OCI-LY1 (cell line): ENCODE measurements at regions not wholly inside any gene's neighbourhood (a gene's known extent, or its start where the extent isn't known, plus 50 kb on each side); places are given as distances from the start of the nearest gene placed in this dataset.

ENCODE experiments used
- H2AFZ ChIP-seq: fragments of 200-600 bp; sonication (generic), shearing (Covaris generic); 2 replicates; pipeline ENCODE4 v1.6.0; 2014; ENCODE audit warnings: antibody characterized with exemption, mild to moderate bottlenecking, low read length
- H3F3A ChIP-seq: fragments of 200-600 bp; sonication (generic), shearing (Covaris generic); 2 replicates; pipeline ENCODE4 v1.6.0; 2014; ENCODE audit warnings: mild to moderate bottlenecking, antibody characterized with exemption, low read length, moderate library complexity; ENCODE audit not compliant: insufficient read depth
- H3K27ac ChIP-seq: fragments of 200-600 bp; sonication (generic); 2 replicates; pipeline ENCODE4 v1.5.1; 2014; ENCODE audit warnings: low read length, mixed run types, mild to moderate bottlenecking, low read depth; ENCODE audit not compliant: poor library complexity, severe bottlenecking
- H3K27me3 ChIP-seq: fragments of 200-600 bp; sonication (generic); 2 replicates; pipeline ENCODE4 v1.6.0; 2014; ENCODE audit warnings: antibody characterized with exemption, mild to moderate bottlenecking, low read length, moderate library complexity; ENCODE audit not compliant: insufficient read depth
- H3K36me3 ChIP-seq: fragments of 200-600 bp; sonication (generic); 2 replicates; pipeline ENCODE4 v1.6.1; 2014; ENCODE audit warnings: mild to moderate bottlenecking, antibody characterized with exemption, low read length, moderate library complexity, mixed read lengths; ENCODE audit not compliant: insufficient read depth
- H3K4me1 ChIP-seq: fragments of 200-600 bp; sonication (generic); 2 replicates; pipeline ENCODE4 v1.5.1; 2014; ENCODE audit warnings: mild to moderate bottlenecking, low read length, moderate library complexity; ENCODE audit not compliant: insufficient read depth, severe bottlenecking
- H3K4me2 ChIP-seq: fragments of 200-600 bp; sonication (generic), shearing (Covaris generic); 2 replicates; pipeline ENCODE4 v1.6.1; 2014; ENCODE audit warnings: low read length
- H3K4me3 ChIP-seq: fragments of 200-600 bp; sonication (generic); 2 replicates; pipeline ENCODE4 v1.5.1; 2014; ENCODE audit warnings: low read length, low read depth, mild to moderate bottlenecking, mixed read lengths; ENCODE audit not compliant: poor library complexity, severe bottlenecking
- H3K79me2 ChIP-seq: fragments of 200-600 bp; shearing (Covaris generic); 2 replicates; pipeline ENCODE4 v1.6.1; 2016; ENCODE audit warnings: mixed run types, low read length, mixed read lengths; ENCODE audit not compliant: insufficient read depth
- H3K9ac ChIP-seq: fragments of 200-600 bp; sonication (generic), shearing (Covaris generic); 2 replicates; pipeline ENCODE4 v1.6.1; 2014; ENCODE audit warnings: mild to moderate bottlenecking, low read length, mixed read lengths
- H3K9me2 ChIP-seq: fragments of 200-600 bp; sonication (generic), shearing (Covaris generic); 2 replicates; pipeline ENCODE4 v1.6.1; 2014; ENCODE audit warnings: low read depth, mild to moderate bottlenecking, low read length, mixed read lengths
- H3K9me3 ChIP-seq: fragments of 200-600 bp; shearing (Covaris generic); 2 replicates; pipeline ENCODE4 v1.6.1; 2014; ENCODE audit warnings: low read length, mixed read lengths
- H4K20me1 ChIP-seq: fragments of 200-600 bp; sonication (generic), shearing (Covaris generic); 2 replicates; pipeline ENCODE4 v1.6.0; 2016; ENCODE audit warnings: mild to moderate bottlenecking, low read length; ENCODE audit not compliant: insufficient read depth
- EZH2 ChIP-seq: fragments of 200-600 bp; sonication (generic), shearing (Covaris generic); IDR thresholded peaks from 2 replicates; pipeline ENCODE4 v1.8.0; 2017; ENCODE audit warnings: borderline replicate concordance, mixed run types, mild to moderate bottlenecking, antibody characterized with exemption, low read length, moderate library complexity, mixed read lengths
- TF ChIP-seq, protein P1 (sequence below): fragments of 200-600 bp; sonication (generic), shearing (Covaris generic); IDR thresholded peaks from 2 replicates; pipeline ENCODE4 v1.5.1; 2017; ENCODE audit warnings: mild to moderate bottlenecking, antibody characterized with exemption, low read length, moderate library complexity, mixed read lengths

DNA sequence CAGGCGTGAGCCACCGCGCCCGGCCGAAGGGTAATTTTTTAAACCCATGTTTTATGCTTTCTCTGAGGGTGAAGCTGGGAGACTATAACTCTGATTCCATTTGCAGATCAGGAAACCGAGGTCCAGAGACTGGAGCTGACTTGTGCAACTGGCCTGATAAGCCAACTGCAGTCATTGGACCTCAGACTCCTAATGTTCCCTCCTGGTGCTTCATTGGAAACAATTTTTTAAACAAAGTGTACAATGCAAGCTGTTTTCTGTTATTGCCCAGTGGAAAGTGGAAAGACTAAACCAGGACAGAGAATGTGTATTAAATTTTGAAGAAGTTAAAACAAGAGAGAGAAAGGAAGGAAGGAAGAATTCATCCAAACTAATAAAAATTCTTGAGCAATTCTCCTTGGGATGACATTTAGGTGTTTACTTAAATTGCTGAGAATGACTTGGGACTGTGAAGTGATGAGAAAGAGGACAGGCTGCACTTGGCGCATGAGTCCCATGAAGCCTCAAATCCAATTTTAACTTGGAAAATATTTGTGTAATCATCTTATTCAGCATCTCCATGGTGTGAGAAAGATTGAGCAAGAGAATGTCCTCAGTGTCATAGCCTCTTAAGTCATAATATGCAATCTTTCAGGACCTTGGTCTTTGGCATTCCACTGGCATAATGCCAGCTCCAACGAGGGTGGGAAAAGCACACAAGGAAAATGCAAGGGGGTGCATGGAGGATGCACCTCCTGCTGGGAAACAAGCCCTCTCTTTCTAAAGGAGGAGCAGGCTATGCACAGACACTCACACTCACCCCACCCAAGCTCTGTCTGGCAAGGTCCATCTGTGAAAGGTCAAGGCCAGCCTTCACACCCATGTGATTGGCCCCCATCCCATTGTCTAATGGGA is 342.0 kb downstream of the SIPA1L2 start:
- no peak overlapping the region for H3K4me3 ChIP-seq
- H3K4me2 ChIP-seq = no peak overlapping the region
- no peaks in the 10 kb centered on the region for H3K9me2 ChIP-seq
- H2AFZ ChIP-seq = no peak overlapping the region
- no peaks in the 10 kb centered on the region for H3K27me3 ChIP-seq
- no peaks in the 10 kb centered on the region for H3K79me2 ChIP-seq
- no peaks in the 10 kb centered on the region for H3K4me1 ChIP-seq
- H3F3A ChIP-seq = no peaks in the 10 kb centered on the region
- TF ChIP-seq EZH2 = no peak
- TF ChIP-seq, protein P1, sequence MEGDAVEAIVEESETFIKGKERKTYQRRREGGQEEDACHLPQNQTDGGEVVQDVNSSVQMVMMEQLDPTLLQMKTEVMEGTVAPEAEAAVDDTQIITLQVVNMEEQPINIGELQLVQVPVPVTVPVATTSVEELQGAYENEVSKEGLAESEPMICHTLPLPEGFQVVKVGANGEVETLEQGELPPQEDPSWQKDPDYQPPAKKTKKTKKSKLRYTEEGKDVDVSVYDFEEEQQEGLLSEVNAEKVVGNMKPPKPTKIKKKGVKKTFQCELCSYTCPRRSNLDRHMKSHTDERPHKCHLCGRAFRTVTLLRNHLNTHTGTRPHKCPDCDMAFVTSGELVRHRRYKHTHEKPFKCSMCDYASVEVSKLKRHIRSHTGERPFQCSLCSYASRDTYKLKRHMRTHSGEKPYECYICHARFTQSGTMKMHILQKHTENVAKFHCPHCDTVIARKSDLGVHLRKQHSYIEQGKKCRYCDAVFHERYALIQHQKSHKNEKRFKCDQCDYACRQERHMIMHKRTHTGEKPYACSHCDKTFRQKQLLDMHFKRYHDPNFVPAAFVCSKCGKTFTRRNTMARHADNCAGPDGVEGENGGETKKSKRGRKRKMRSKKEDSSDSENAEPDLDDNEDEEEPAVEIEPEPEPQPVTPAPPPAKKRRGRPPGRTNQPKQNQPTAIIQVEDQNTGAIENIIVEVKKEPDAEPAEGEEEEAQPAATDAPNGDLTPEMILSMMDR = no peak
- no peaks in the 10 kb centered on the region for H3K9me3 ChIP-seq
- no peaks in the 10 kb centered on the region for H4K20me1 ChIP-seq
- no peak overlapping the region for H3K27ac ChIP-seq
- no peak overlapping the region for H3K9ac ChIP-seq
- no peaks in the 10 kb centered on the region for H3K36me3 ChIP-seq

DNA sequence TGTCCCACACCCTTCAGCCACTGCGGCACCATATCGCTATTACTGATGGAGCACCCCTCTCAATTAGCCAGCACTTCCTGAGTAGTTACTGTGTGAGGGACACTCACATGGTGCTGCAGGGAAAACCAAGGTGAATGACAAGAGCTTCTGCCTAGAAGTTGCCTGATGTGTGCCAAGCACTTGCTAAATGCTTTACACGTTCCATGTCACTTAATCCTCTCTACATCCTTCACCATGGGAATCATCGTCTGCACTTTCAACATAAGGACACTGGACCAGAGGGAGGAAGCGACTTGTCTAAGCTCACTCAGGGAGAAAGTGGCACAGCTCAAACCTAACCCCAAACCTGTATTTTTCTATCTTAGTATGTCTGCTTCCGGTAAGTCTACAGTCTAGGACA is 344.8 kb downstream of the SIPA1L2 start:
- Histone ChIP-seq H3K79me2 (no peaks in the 10 kb centered on the region), H3K9me3 (no peaks in the 10 kb centered on the region), H3K27me3 (no peaks in the 10 kb centered on the region), H3K36me3 (no peaks in the 10 kb centered on the region), H4K20me1 (no peaks in the 10 kb centered on the region), H3K9ac (no peak overlapping the region), H3K4me1 (no peaks in the 10 kb centered on the region), H3F3A (no peaks in the 10 kb centered on the region), H2AFZ (no peak overlapping the region), H3K27ac (no peak overlapping the region), H3K4me3 (no peak overlapping the region), H3K4me2 (no peak overlapping the region), H3K9me2 (no peaks in the 10 kb centered on the region)
- TF ChIP-seq, protein P1 = no peak
- no peak for TF ChIP-seq EZH2

DNA sequence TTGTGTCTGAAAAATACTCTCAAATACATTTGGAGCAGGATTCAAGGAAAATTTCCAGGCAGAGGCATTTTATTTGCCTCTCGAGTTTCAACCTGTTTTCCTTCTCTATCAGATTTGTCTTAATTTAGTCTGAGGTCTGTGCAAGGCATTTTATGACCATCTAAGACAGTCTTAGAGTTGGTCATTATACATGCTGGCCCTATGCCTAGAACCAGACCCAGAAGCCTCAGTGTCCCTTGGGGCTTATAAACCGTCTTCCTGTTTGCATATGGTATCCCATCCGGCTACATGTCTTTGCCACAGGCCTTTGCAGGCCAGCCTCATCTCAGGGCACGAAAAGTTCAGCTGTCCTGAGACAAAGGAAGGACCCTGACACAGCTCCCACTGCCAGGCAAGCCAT is 346.1 kb downstream of the SIPA1L2 start:
- Histone ChIP-seq H3K9ac (no peak overlapping the region), H2AFZ (no peak overlapping the region), H3K4me3 (no peak overlapping the region), H3K9me3 (no peaks in the 10 kb centered on the region), H3K27ac (no peak overlapping the region), H3K4me1 (no peaks in the 10 kb centered on the region), H3K27me3 (no peaks in the 10 kb centered on the region), H3F3A (no peaks in the 10 kb centered on the region), H3K9me2 (no peaks in the 10 kb centered on the region), H3K79me2 (no peaks in the 10 kb centered on the region), H4K20me1 (no peaks in the 10 kb centered on the region), H3K4me2 (no peak overlapping the region), H3K36me3 (no peaks in the 10 kb centered on the region)
- no peak for TF ChIP-seq EZH2
- TF ChIP-seq, protein P1 = no peak
